ENCODE measurements at regions not wholly inside any gene's neighbourhood (a gene's known extent, or its start where the extent isn't known, plus 50 kb on each side); places are given as distances from the start of the nearest gene placed in this dataset.

GRCh38 chr21:41584603-41585176 is 76.7 kb upstream of the TMPRSS2 start:
- no peak for DNase-seq (ENCODE audit: low read depth)
- TF ChIP-seq, protein P1, sequence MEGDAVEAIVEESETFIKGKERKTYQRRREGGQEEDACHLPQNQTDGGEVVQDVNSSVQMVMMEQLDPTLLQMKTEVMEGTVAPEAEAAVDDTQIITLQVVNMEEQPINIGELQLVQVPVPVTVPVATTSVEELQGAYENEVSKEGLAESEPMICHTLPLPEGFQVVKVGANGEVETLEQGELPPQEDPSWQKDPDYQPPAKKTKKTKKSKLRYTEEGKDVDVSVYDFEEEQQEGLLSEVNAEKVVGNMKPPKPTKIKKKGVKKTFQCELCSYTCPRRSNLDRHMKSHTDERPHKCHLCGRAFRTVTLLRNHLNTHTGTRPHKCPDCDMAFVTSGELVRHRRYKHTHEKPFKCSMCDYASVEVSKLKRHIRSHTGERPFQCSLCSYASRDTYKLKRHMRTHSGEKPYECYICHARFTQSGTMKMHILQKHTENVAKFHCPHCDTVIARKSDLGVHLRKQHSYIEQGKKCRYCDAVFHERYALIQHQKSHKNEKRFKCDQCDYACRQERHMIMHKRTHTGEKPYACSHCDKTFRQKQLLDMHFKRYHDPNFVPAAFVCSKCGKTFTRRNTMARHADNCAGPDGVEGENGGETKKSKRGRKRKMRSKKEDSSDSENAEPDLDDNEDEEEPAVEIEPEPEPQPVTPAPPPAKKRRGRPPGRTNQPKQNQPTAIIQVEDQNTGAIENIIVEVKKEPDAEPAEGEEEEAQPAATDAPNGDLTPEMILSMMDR (IDR thresholded peaks at IDR 0.05; ENCODE audit: insufficient read depth, low read depth, low read length, missing control alignments): no peak
- H3K4me3 ChIP-seq (ENCODE audit: low read depth, low read length): no peak overlapping the region

DNA sequence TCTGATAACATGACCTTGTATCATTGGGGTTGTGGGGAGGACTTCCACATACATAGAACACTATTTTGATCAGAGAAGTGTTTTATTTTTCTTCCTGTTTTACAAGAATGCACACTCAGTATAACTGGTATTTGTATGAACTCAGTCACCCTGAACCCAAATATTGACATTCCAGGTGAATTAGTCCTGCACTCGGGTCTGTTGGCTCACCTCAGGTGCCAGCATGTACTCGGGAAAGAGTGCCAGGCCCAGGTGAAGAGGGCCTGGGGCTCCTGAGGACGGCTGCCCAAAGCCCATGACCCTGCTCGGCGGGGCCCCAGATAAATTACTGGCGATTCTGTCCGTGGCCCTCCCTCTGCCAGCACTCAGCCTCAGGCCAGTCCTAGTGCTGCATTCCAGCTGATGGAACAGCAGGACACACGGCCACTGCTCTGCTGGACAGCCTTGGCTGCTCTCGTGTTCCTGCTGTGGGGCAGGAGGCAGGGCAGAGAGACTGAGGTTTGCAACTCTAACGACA is 75.4 kb upstream of the TMPRSS2 start:
- no peak for DNase-seq (ENCODE audit: low read depth)
- TF ChIP-seq, protein P1 (IDR thresholded peaks at IDR 0.05; ENCODE audit: insufficient read depth, low read depth, low read length, missing control alignments): no peak
- no peak overlapping the region for H3K4me3 ChIP-seq (ENCODE audit: low read depth, low read length)

- no peak for DNase-seq (ENCODE audit: low read depth)
- TF ChIP-seq, protein P1 (IDR thresholded peaks at IDR 0.05; ENCODE audit: insufficient read depth, low read depth, low read length, missing control alignments): no peak
- H3K4me3 ChIP-seq (ENCODE audit: low read depth, low read length): no peak overlapping the region
Measured at GRCh38 chr21:41582866-41583265, 74.9 kb upstream of the TMPRSS2 start.

- DNase-seq (ENCODE audit: low read depth): no peak
- TF ChIP-seq, protein P1 (IDR thresholded peaks at IDR 0.05; ENCODE audit: insufficient read depth, low read depth, low read length, missing control alignments): no peak
- H3K4me3 ChIP-seq (ENCODE audit: low read depth, low read length): no peak overlapping the region
Measured at GRCh38 chr21:41582298-41582840, 74.4 kb upstream of the TMPRSS2 start.

- DNase-seq (ENCODE audit: low read depth): no peak
- no peak overlapping the region for H3K4me3 ChIP-seq (ENCODE audit: low read depth, low read length)
- TF ChIP-seq, protein P1 (IDR thresholded peaks at IDR 0.05; ENCODE audit: insufficient read depth, low read depth, low read length, missing control alignments): no peak
Measured at GRCh38 chr21:41581592-41582228, 73.8 kb upstream of the TMPRSS2 start.

GRCh38 chr21:41580758-41581554 is 73.0 kb upstream of the TMPRSS2 start:
- H3K4me3 ChIP-seq (ENCODE audit: low read depth, low read length): no peak overlapping the region
- DNase-seq (ENCODE audit: low read depth): no peak
- TF ChIP-seq, protein P1 (IDR thresholded peaks at IDR 0.05; ENCODE audit: insufficient read depth, low read depth, low read length, missing control alignments): no peak

Data from GM12865 (cell line).